Midbrain (tissue), 1 donor: ENCODE measurements at regions not wholly inside any gene's neighbourhood (a gene's known extent, or its start where the extent isn't known, plus 50 kb on each side); places are given as distances from the start of the nearest gene placed in this dataset.
"Not testable (repeated sequence)": the region's sequence is repeated elsewhere in the genome, so short reads cannot be mapped to it uniquely, and the experiment has no call there.

Source experiments
- DNase-seq: peaks from one replicate; lab custom pipeline; 2025; lab: John Stamatoyannopoulos, UW

DNA sequence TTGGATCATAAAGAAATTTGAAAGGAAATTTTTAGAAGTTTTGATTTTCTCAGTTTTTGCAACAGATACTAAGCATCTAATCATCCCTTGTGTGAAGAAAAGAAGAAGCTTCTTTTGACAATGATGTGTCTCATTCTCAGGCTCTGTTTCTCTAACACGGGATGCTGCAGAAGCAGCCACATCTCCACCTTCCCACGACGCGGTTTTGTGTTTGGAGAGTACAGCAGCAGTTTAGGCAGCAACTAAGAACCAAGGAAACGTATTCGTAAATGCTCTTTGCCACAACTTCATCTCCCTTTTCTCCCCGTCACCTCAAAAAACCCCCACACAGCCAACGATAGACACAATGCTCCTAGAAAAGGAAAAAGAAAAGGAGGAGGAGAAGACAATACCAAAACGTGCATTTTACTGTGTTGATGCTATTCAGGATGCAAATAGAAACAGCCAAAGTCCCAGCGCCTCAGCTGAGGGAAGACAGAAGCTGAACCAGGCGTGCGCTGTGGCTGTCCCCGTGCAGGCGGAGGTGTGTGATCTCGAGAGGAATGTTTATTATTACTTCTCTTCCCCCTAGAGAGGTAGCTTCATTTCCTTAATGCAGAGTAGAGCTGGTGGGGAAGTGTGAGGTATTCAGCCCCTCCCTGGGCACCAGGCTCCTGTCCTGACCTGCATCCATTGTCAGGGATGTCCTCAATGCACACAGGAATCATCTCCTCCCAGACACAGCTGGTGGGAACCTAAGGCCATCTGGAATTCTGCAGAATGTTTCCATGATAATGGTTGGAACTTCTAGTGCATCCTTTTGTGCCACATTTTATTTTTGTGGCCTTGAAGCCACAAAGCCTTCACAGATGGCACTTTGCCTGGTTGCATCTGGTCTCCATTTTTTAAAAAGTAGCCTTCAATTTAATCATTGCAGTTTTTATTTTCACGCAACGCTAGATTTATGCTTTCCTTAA is 174.6 kb upstream of the KLF6 start:
- DNase-seq, result no peak

GRCh38 chr10:3958472-3958996 is 173.5 kb upstream of the KLF6 start:
- DNase-seq, result no peak

- DNase-seq, result no peak
Observed at GRCh38 chr10:3955955-3956617, 171.1 kb upstream of the KLF6 start.

- DNase-seq, result no peak
Observed at GRCh38 chr10:3955493-3955892, 170.5 kb upstream of the KLF6 start.

DNA sequence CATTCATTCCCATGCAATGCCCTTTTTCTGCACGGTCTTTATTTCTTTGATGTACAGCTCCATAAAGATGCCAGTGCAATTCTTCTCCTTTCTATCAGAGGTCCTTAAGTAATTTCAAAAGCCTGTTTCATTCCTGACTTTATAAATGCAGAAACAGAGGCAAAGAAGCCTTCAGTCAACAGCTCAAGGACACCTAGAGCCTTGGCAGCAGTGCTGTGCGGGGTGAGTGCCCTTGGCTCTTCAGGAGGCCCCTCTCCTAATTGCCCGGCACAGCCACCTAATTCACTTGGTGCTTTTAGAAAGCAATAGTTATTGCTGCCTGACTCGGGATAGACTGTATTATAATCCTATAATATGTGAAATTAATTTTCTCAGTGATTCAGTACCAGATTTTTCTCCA is 169.6 kb upstream of the KLF6 start:
- DNase-seq, result no peak

DNA sequence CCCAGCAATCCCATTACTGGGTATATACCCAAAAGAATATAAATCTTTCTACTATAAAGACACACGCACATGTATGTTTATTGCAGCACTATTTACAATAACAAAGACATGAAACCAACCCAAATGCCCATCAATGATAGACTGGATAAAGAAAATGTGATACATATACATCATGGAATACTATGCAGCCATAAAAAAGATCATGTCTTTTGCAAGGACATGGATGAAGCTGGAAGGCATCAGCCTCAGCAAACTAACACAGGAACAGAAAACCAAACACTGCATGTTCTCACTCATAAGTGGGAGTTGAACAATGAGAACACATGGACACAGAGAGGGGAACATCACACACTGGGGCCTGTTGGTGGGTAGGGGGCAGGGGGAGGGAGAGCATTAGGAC is 169.0 kb upstream of the KLF6 start:
- not testable (repeated sequence) for DNase-seq

GRCh38 chr10:3951993-3952392 is 167.0 kb upstream of the KLF6 start:
- DNase-seq, result no peak

GRCh38 chr10:3950676-3951275 is 165.8 kb upstream of the KLF6 start:
- no peak for DNase-seq

DNA sequence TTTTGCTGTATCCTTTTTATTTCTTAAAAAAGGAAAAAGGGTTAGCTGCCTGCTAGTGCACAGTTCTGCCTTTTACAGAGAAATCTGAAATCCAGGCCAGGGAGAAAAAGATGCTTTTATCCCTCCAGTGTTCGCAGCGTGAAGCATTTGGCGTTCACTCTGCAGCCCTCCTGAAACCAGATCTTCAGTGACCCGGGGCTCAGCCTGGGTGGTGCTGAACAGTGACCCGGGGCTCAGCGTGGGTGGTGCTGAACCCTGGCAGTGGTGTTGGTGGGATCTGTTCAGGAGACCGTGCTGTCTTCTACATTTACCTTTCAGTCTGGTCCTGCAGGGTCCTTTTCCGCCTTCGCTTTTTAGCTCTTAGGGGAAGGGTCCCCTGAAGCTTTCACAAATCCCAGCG is 164.7 kb upstream of the KLF6 start:
- DNase-seq, result no peak

DNA sequence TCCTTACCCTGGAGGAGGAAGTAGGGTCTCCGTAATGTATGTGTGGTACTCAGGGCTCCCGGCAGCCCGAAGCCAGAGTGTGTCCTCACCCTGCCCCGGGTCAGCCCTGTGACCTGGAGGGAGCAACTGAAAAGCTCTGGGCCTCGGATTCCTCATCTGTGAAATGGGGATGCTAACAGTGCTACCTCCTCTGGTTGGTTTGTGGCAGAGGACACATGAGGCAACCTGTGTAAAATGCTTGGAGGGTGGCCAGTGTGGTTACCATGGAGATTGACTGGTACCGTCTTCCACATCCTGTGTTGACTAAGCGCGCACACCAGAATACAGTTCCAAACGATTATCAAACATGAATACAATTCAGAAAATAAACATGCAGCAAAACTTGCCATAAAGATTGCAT is 163.8 kb upstream of the KLF6 start:
- no peak for DNase-seq

DNA sequence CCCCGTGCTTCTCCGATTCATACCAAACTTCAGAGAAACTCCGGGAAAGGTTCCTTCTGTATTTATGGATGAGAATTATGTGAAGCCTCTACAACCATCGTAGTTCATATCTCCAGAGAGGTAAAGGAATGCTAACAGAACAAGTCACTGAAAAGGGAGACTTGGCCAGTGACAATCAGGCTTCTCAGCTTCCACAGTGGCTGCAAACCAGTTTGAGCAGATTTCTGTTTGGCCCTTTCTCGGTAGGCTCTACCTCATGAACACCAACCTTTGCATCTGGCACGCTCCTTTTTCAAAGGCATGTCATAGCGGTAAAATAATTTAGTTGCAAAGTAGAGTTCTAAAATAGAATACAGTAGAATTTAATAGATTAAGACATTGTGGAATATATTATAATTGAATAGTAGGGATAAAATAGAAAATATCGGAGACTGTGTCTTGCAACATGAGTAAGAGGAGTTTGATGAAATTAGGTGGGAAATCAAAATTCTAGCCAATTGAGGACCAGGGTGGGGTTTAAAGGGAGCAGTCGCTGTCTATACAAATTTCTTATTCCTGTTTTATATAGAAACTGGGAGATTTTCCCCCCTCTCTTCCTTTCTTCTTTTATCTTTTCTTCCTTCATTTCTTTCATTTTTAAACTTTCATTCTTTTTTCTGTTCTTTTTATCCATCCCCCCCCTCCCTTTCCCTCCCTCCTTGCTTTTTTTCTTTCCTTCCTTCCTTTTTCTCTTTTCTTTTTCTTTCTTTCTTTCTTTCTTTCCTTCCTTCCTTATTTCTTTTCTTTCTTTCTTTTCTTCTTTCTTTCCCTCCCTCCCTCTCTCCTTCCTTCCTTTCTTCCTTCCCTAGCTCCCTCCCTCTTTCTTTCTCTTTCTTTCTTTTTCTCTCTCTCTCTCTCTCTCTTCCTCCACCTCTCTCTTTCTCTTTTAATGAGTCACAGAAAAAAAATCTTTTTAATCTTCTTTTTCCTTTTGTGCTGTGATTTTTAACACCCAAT is 161.5 kb upstream of the KLF6 start:
- no peak for DNase-seq

GRCh38 chr10:3945026-3945425 is 160.0 kb upstream of the KLF6 start:
- DNase-seq, result no peak

DNA sequence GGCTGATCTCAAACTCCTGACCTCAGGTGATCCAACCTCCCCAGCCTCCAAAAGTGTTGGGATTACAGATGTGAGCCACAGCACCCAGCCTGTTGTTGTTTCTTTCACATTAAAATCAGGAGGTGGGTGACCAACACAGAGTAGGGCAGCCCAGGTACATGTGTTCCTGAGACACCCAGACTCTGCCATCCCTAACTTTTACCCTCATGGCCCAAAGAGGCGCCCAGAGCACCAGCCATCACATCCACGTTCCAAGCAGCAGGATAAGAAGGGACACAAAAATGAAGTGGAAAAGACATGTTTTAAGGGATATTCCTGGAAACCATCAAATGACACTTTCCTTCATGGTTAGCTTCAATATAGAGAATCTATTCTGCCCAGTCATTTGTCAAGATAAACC is 159.6 kb upstream of the KLF6 start:
- DNase-seq, result no peak

DNA sequence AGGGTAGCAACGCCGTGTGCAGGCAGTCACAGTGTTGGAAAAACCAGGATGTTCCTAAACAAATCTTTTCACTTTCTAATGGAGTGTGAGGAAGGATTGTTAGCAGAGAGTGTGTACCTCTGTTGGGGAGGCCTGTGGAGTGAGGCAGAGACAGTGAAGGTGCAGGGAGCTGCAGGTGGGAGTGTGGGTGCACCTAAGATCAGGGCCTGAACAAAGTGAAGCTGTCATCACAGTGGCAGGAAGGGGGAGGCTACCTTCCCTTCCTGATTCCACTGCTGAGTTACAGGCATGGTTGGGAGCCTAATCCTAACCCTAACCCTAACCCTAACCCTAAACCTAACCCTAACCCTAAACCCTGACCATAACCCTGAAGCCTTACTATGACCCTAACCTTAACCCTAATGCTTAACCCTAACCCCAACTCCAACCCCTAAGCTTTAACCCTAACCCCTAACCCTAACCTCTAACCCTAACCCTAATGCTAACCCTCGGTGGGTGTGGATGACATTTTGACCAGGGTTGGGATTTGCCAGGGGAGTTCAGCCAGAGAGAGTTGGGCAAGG is 158.8 kb upstream of the KLF6 start:
- no peak for DNase-seq

- DNase-seq, result no peak
Observed at GRCh38 chr10:3942937-3943489, 158.0 kb upstream of the KLF6 start.

- no peak for DNase-seq
Observed at GRCh38 chr10:3941676-3942075, 156.7 kb upstream of the KLF6 start.

GRCh38 chr10:3936422-3937040 is 151.5 kb upstream of the KLF6 start:
- DNase-seq, result no peak

DNA sequence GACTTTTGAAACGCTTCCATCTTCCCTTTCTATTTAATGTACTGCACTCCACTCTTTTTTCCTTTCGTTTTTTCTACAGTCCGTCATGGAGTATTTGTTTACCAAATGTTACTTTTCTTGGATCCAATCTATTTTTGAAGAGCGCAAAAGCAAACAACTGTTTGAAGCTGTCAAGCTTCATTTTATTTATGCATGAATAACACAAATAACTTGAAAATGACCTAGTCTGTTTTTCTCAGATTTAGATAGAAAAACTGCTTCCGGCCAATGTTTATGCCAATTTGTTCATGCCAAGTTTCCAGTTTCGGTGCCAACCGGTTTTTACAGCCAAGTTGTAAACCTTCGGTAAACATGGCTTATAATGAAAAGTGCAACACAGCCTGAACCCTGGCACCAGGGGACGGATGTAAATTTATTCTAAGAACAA is 150.9 kb upstream of the KLF6 start:
- no peak for DNase-seq

GRCh38 chr10:3935141-3935540 is 150.1 kb upstream of the KLF6 start:
- DNase-seq, result no peak

DNA sequence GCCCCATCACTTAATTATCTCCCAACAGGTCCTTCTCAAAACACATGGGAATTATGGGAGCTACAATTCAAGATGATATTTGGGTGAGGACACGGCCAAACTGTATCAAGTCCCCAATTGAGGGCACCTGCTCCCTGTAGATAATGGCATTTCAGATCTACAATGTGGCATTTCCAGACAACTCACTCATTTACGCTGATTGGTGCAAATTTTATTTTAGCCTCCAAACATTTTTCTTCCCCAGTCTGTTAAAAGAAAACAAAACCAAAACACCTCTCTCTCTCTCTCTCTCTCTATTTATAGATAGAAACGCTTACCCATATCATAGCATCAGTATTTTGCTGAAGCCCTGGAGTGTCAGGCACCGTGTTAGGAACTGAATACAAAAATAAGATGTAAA is 148.7 kb upstream of the KLF6 start:
- DNase-seq, result no peak
